Smooth muscle cell (in vitro differentiated cells): ENCODE measurements at regions not wholly inside any gene's neighbourhood (a gene's known extent, or its start where the extent isn't known, plus 50 kb on each side); places are given as distances from the start of the nearest gene placed in this dataset.

Experiments used
- DNase-seq: peaks from one replicate; lab custom pipeline; 2025; ENCODE audit not compliant: unreplicated experiment; lab: John Stamatoyannopoulos, UW
- H2AFZ ChIP-seq: fragments of 200-600 bp; sonication (generic); 2 replicates; pipeline ENCODE4 v1.6.0; 2016; ENCODE audit warnings: antibody characterized with exemption, low read depth, mild to moderate bottlenecking
- H3F3A ChIP-seq: fragments of 200-600 bp; sonication (generic); 2 replicates; pipeline ENCODE4 v1.6.0; 2017; ENCODE audit warnings: antibody characterized with exemption, low read depth
- H3K27ac ChIP-seq: fragments of 200-600 bp; sonication (generic); 2 replicates; pipeline ENCODE4 v1.5.1; 2016; ENCODE audit warnings: low read depth, mild to moderate bottlenecking
- H3K27me3 ChIP-seq: fragments of 200-600 bp; sonication (generic); 2 replicates; pipeline ENCODE4 v1.6.1; 2016; ENCODE audit warnings: low read depth, mild to moderate bottlenecking
- H3K36me3 ChIP-seq: fragments of 200-600 bp; sonication (generic); 2 replicates; pipeline ENCODE4 v1.5.1; 2016; ENCODE audit warnings: low read depth
- H3K4me1 ChIP-seq: fragments of 200-600 bp; sonication (generic); 2 replicates; pipeline ENCODE4 v1.5.1; 2016; ENCODE audit warnings: low read depth
- H3K4me2 ChIP-seq: fragments of 200-600 bp; sonication (generic); 2 replicates; pipeline ENCODE4 v1.6.0; 2016; ENCODE audit warnings: mild to moderate bottlenecking
- H3K4me3 ChIP-seq: fragments of 200-600 bp; sonication (generic); 2 replicates; pipeline ENCODE4 v1.5.1; 2016; ENCODE audit warnings: mild to moderate bottlenecking
- H3K79me2 ChIP-seq: fragments of 200-600 bp; sonication (generic); 2 replicates; pipeline ENCODE4 v1.6.0; 2016; ENCODE audit warnings: low read depth, mild to moderate bottlenecking
- H3K9ac ChIP-seq: fragments of 200-600 bp; sonication (generic); 2 replicates; pipeline ENCODE4 v1.6.0; 2016; ENCODE audit warnings: low read depth
- H3K9me3 ChIP-seq: fragments of 200-600 bp; sonication (generic); replicated peaks from 2 replicates; pipeline ENCODE4 v1.5.1; 2016; ENCODE audit warnings: low read depth
- H4K20me1 ChIP-seq: fragments of 200-600 bp; sonication (generic); 2 replicates; pipeline ENCODE4 v1.6.0; 2016; ENCODE audit warnings: low read depth
- CTCF ChIP-seq: fragments of 200-600 bp; sonication (generic); IDR thresholded peaks from 2 replicates; pipeline ENCODE4 v1.5.1; 2017; ENCODE audit warnings: borderline replicate concordance, mild to moderate bottlenecking, antibody characterized with exemption; ENCODE audit not compliant: insufficient read depth, poor library complexity, severe bottlenecking
- WGBS: methylation state at CpG from one replicate; pipeline ENCODE4 v1.1.7; 2016; ENCODE audit warnings: low lambda C conversion rate; 5-methylcytosine and 5-hydroxymethylcytosine counted together

- Histone ChIP-seq H3K9me3 (no peaks in the 10 kb centered on the region), H3K36me3 (no peaks in the 10 kb centered on the region), H3K4me1 (no peaks in the 10 kb centered on the region), H3K4me2 (no peak overlapping the region), H3K9ac (no peak overlapping the region), H2AFZ (no peak overlapping the region), H3K27me3 (no peaks in the 10 kb centered on the region), H4K20me1 (no peaks in the 10 kb centered on the region), H3K27ac (no peak overlapping the region), H3F3A (no peaks in the 10 kb centered on the region), H3K4me3 (no peak overlapping the region), H3K79me2 (no peaks in the 10 kb centered on the region)
- no peak for DNase-seq
- 92% methylated on average over 2 of the region's 2 CpGs for WGBS
- no peak for TF ChIP-seq CTCF
Measured at GRCh38 chr5:71771191-71771590, 52.1 kb downstream of the CARTPT start.

- Histone ChIP-seq H3K4me3 (no peak overlapping the region), H3F3A (no peaks in the 10 kb centered on the region), H3K79me2 (no peaks in the 10 kb centered on the region), H3K36me3 (no peaks in the 10 kb centered on the region), H3K4me2 (no peak overlapping the region), H3K27ac (no peak overlapping the region), H3K9ac (no peak overlapping the region), H3K4me1 (no peaks in the 10 kb centered on the region), H3K9me3 (no peaks in the 10 kb centered on the region), H4K20me1 (no peaks in the 10 kb centered on the region), H3K27me3 (no peaks in the 10 kb centered on the region), H2AFZ (no peak overlapping the region)
- 72% methylated on average over 4 of the region's 4 CpGs for WGBS
- TF ChIP-seq CTCF: peak; percentile 52
- DNase-seq: no peak
Measured at GRCh38 chr5:71778678-71779276, 59.7 kb downstream of the CARTPT start.

- H3K36me3 ChIP-seq: no peaks in the 10 kb centered on the region
- no peak overlapping the region for H3K4me3 ChIP-seq
- no peaks in the 10 kb centered on the region for H3K4me1 ChIP-seq
- no peak for DNase-seq
- H3K4me2 ChIP-seq: no peak overlapping the region
- H3K79me2 ChIP-seq: no peaks in the 10 kb centered on the region
- H3K27me3 ChIP-seq: no peaks in the 10 kb centered on the region
- no peak overlapping the region for H2AFZ ChIP-seq
- WGBS: 93% methylated on average over 6 of the region's 6 CpGs
- no peaks in the 10 kb centered on the region for H3K9me3 ChIP-seq
- H3K9ac ChIP-seq: no peak overlapping the region
- H3K27ac ChIP-seq: no peak overlapping the region
- TF ChIP-seq CTCF: no peak
- no peaks in the 10 kb centered on the region for H3F3A ChIP-seq
- H4K20me1 ChIP-seq: no peaks in the 10 kb centered on the region
Measured at GRCh38 chr5:71780597-71780996, 61.5 kb downstream of the CARTPT start.

GRCh38 chr5:71782393-71782770, 63.3 kb downstream of the CARTPT start:
- Histone ChIP-seq H3K4me1 (peaks cover 8% of the 10 kb centered on the region), H3K36me3 (no peaks in the 10 kb centered on the region), H3F3A (no peaks in the 10 kb centered on the region), H3K4me2 (peak overlapping the region; percentile 73), H2AFZ (peak overlapping the region; percentile 75), H4K20me1 (no peaks in the 10 kb centered on the region), H3K9me3 (no peaks in the 10 kb centered on the region), H3K79me2 (no peaks in the 10 kb centered on the region), H3K27ac (no peak overlapping the region), H3K9ac (no peak overlapping the region), H3K27me3 (no peaks in the 10 kb centered on the region), H3K4me3 (no peak overlapping the region)
- DNase-seq: no peak
- WGBS: 95% methylated on average over 3 of the region's 3 CpGs
- no peak for TF ChIP-seq CTCF
